GM18867 (cell line): ENCODE measurements at regions not wholly inside any gene's neighbourhood (a gene's known extent, or its start where the extent isn't known, plus 50 kb on each side); places are given as distances from the start of the nearest gene placed in this dataset.
"Not testable (repeated sequence)": the region's sequence is repeated elsewhere in the genome, so short reads cannot be mapped to it uniquely, and the experiment has no call there.

Source experiments
- ATAC-seq: cut with Tn5 transposase; IDR thresholded peaks from one replicate; pipeline ENCODE4 v1.9.1; 2021; ENCODE audit warnings: mild to moderate bottlenecking, moderate library complexity; ENCODE audit not compliant: unreplicated experiment

- no peak for ATAC-seq
Observed at GRCh38 chr13:107832500-107833100, 382.7 kb downstream of the LIG4 start.

GRCh38 chr13:107830804-107831203, 384.5 kb downstream of the LIG4 start:
- ATAC-seq, result no peak

- ATAC-seq, result no peak
Observed at GRCh38 chr13:107827840-107828549, 387.3 kb downstream of the LIG4 start.

- ATAC-seq, result no peak
Observed at GRCh38 chr13:107824635-107825034, 390.7 kb downstream of the LIG4 start.

- ATAC-seq, result no peak
Observed at GRCh38 chr13:107822006-107822405, 393.3 kb downstream of the LIG4 start.

- no peak for ATAC-seq
Observed at GRCh38 chr13:107821492-107821891, 393.8 kb downstream of the LIG4 start.

GRCh38 chr13:107819071-107819470, 396.3 kb downstream of the LIG4 start:
- no peak for ATAC-seq

GRCh38 chr13:107817647-107818287, 397.6 kb downstream of the LIG4 start:
- ATAC-seq, result no peak

GRCh38 chr13:107812014-107812412, 403.3 kb downstream of the LIG4 start:
- no peak for ATAC-seq

GRCh38 chr13:107811233-107812013, 403.9 kb downstream of the LIG4 start:
- no peak for ATAC-seq

GRCh38 chr13:107809125-107809524, 406.2 kb downstream of the LIG4 start:
- ATAC-seq, result no peak

- no peak for ATAC-seq
Observed at GRCh38 chr13:107808389-107808788, 406.9 kb downstream of the LIG4 start.

GRCh38 chr13:107807306-107808073, 407.8 kb downstream of the LIG4 start:
- no peak for ATAC-seq

GRCh38 chr13:107806726-107807125, 408.6 kb downstream of the LIG4 start:
- ATAC-seq, result no peak

- no peak for ATAC-seq
Observed at GRCh38 chr13:107803822-107804495, 411.4 kb downstream of the LIG4 start.

GRCh38 chr13:107801621-107802020, 413.7 kb downstream of the LIG4 start:
- no peak for ATAC-seq

- ATAC-seq, result no peak
Observed at GRCh38 chr13:107799001-107799400, 416.3 kb downstream of the LIG4 start.

- ATAC-seq, result no peak
Observed at GRCh38 chr13:107790397-107790796, 424.9 kb downstream of the LIG4 start.

- no peak for ATAC-seq
Observed at GRCh38 chr13:107788464-107789165, 426.7 kb downstream of the LIG4 start.

- not testable (repeated sequence) for ATAC-seq
Observed at GRCh38 chr13:107782646-107783045, 432.7 kb downstream of the LIG4 start.
